Cardiac muscle cell (in vitro differentiated cells and primary cell): ENCODE measurements at regions not wholly inside any gene's neighbourhood (a gene's known extent, or its start where the extent isn't known, plus 50 kb on each side); places are given as distances from the start of the nearest gene placed in this dataset.

ENCODE experiments used
- DNase-seq, 2 donors: peaks; one replicate each; pipeline versions ENCODE4 v3.0.0 to v3.0.0-alpha.2; 2010 to 2017; ENCODE audit warnings: low read depth in 1 of 2, low spot score in 1 of 2
- H3K27ac ChIP-seq: fragments of 200-600 bp; sonication (generic); 2 replicates; pipeline ENCODE4 v1.5.1; 2016
- H3K27me3 ChIP-seq: fragments of 200-600 bp; sonication (generic); 2 replicates; pipeline ENCODE4 v1.6.0; 2016; ENCODE audit warnings: control low read depth
- H3K36me3 ChIP-seq: fragments of 200-600 bp; sonication (generic); 2 replicates; pipeline ENCODE4 v1.5.1; 2016; ENCODE audit warnings: control low read depth
- H3K4me1 ChIP-seq: fragments of 200-600 bp; sonication (generic); 2 replicates; pipeline ENCODE4 v1.8.1; 2017; ENCODE audit warnings: low read depth, mild to moderate bottlenecking, mixed run types
- H3K4me3 ChIP-seq: fragments of 200-600 bp; sonication (generic); 2 replicates; pipeline ENCODE4 v1.5.1; 2016; ENCODE audit warnings: mild to moderate bottlenecking
- H3K9me3 ChIP-seq: fragments of 200-600 bp; sonication (generic); 2 replicates; pipeline ENCODE4 v1.5.1; 2017; ENCODE audit warnings: low read depth, mild to moderate bottlenecking, control low read depth
- CTCF ChIP-seq: IDR thresholded peaks from 2 replicates; pipeline ENCODE4 v1.5.1; 2012; ENCODE audit warnings: low read depth, mild to moderate bottlenecking, low read length

GRCh38 chr3:10709110-10709781, 106.8 kb upstream of the SLC6A11 start:
- Histone ChIP-seq H3K27me3 (peaks cover 94% of the 10 kb centered on the region), H3K4me3 (no peak overlapping the region), H3K27ac (no peak overlapping the region), H3K4me1 (no peaks in the 10 kb centered on the region), H3K9me3 (no peaks in the 10 kb centered on the region), H3K36me3 (no peaks in the 10 kb centered on the region)
- DNase-seq: no peak
- TF ChIP-seq CTCF: no peak

GRCh38 chr3:10712121-10712520, 103.9 kb upstream of the SLC6A11 start:
- H3K9me3 ChIP-seq: no peaks in the 10 kb centered on the region
- no peaks in the 10 kb centered on the region for H3K36me3 ChIP-seq
- no peak overlapping the region for H3K4me3 ChIP-seq
- H3K4me1 ChIP-seq: no peaks in the 10 kb centered on the region
- H3K27ac ChIP-seq: no peak overlapping the region
- TF ChIP-seq CTCF: no peak
- DNase-seq: no peak
- peaks cover 65% of the 10 kb centered on the region for H3K27me3 ChIP-seq

- no peak for TF ChIP-seq CTCF
- DNase-seq: no peak
- H3K27me3 ChIP-seq: peaks cover 51% of the 10 kb centered on the region
Observed at GRCh38 chr3:10713656-10714055, 102.4 kb upstream of the SLC6A11 start.

GRCh38 chr3:10715886-10716285, 100.1 kb upstream of the SLC6A11 start:
- Histone ChIP-seq H3K27me3 (peaks cover 30% of the 10 kb centered on the region), H3K4me3 (no peak overlapping the region), H3K9me3 (no peaks in the 10 kb centered on the region), H3K4me1 (no peaks in the 10 kb centered on the region), H3K27ac (no peak overlapping the region), H3K36me3 (no peaks in the 10 kb centered on the region)
- TF ChIP-seq CTCF: no peak
- no peak for DNase-seq

More at GRCh38 chr3:10713656-10714055, 102.4 kb upstream of the SLC6A11 start:
- H3K36me3 ChIP-seq: no peaks in the 10 kb centered on the region
- H3K4me1 ChIP-seq: no peaks in the 10 kb centered on the region
- H3K4me3 ChIP-seq: no peak overlapping the region
- H3K9me3 ChIP-seq: no peaks in the 10 kb centered on the region
- no peak overlapping the region for H3K27ac ChIP-seq

GRCh38 chr3:10716964-10717363, 99.1 kb upstream of the SLC6A11 start:
- TF ChIP-seq CTCF: no peak
- Histone ChIP-seq H3K4me1 (no peaks in the 10 kb centered on the region), H3K9me3 (no peaks in the 10 kb centered on the region), H3K36me3 (no peaks in the 10 kb centered on the region), H3K27ac (no peak overlapping the region), H3K27me3 (peaks cover 30% of the 10 kb centered on the region), H3K4me3 (no peak overlapping the region)
- no peak for DNase-seq

GRCh38 chr3:10717756-10718155, 98.3 kb upstream of the SLC6A11 start:
- no peak for DNase-seq
- Histone ChIP-seq H3K9me3 (no peaks in the 10 kb centered on the region), H3K27me3 (peaks cover 28% of the 10 kb centered on the region), H3K4me3 (no peak overlapping the region), H3K27ac (no peak overlapping the region), H3K36me3 (no peaks in the 10 kb centered on the region), H3K4me1 (no peaks in the 10 kb centered on the region)
- no peak for TF ChIP-seq CTCF
